Body of pancreas (tissue), 4 donors: ENCODE measurements at regions not wholly inside any gene's neighbourhood (a gene's known extent, or its start where the extent isn't known, plus 50 kb on each side); places are given as distances from the start of the nearest gene placed in this dataset.

Source experiments
- POLR2A ChIP-seq, 3 donors: fragments of 450-650 bp; IDR thresholded peaks; one replicate each; pipeline ENCODE4 v1.6.1; 2016; ENCODE audit warnings: antibody characterized with exemption in 3 of 3, mild to moderate bottlenecking in 2 of 3
- TF ChIP-seq, protein P1 (sequence below), 7 experiments: fragments of 450-650 bp in 4 of 7; fragments of 200-600 bp in 3 of 7; sonication (generic) in 3 of 7; IDR thresholded peaks; one replicate each; pipeline ENCODE4 v1.5.1; 2016 to 2019; ENCODE audit warnings: antibody characterized with exemption in 7 of 7

DNA sequence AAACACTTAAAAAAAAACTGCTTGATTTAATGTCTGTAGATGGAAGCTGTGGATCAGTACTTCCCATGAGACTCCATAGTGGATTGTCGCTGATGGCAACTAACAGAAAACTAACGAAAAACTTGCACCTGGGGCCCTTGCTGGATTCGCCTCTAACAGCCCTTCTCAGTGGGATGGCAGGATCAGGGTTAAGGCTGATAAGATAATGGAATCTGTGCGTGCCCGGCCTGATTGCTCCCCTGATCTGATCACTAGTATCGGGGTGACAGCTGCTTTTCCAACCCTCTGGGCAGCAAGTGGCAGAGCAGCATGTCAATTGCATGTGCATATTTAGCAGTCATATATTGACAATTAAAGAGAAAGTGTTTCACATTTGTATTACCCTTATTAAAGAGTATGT is 185.8 kb upstream of the ELAVL2 start:
- TF ChIP-seq, protein P1, sequence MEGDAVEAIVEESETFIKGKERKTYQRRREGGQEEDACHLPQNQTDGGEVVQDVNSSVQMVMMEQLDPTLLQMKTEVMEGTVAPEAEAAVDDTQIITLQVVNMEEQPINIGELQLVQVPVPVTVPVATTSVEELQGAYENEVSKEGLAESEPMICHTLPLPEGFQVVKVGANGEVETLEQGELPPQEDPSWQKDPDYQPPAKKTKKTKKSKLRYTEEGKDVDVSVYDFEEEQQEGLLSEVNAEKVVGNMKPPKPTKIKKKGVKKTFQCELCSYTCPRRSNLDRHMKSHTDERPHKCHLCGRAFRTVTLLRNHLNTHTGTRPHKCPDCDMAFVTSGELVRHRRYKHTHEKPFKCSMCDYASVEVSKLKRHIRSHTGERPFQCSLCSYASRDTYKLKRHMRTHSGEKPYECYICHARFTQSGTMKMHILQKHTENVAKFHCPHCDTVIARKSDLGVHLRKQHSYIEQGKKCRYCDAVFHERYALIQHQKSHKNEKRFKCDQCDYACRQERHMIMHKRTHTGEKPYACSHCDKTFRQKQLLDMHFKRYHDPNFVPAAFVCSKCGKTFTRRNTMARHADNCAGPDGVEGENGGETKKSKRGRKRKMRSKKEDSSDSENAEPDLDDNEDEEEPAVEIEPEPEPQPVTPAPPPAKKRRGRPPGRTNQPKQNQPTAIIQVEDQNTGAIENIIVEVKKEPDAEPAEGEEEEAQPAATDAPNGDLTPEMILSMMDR (IDR thresholded peaks at IDR 0.05), result no peak
- TF ChIP-seq POLR2A (IDR thresholded peaks at IDR 0.05), result no peak
